ENCODE measurements at regions not wholly inside any gene's neighbourhood (a gene's known extent, or its start where the extent isn't known, plus 50 kb on each side); places are given as distances from the start of the nearest gene placed in this dataset.

GRCh38 chr2:64795024-64795592 lies 141.4 kb upstream of the SERTAD2 start:
- no peak overlapping the region for H3K4me3 ChIP-seq (ENCODE audit: low read depth, low read length)
- TF ChIP-seq POLR2A (IDR thresholded peaks at IDR 0.05; ENCODE audit: extremely low read depth, insufficient read length) (no peak), MYC (IDR thresholded peaks at IDR 0.05; ENCODE audit: low read depth, low read length) (no peak)
- TF ChIP-seq, protein P1, sequence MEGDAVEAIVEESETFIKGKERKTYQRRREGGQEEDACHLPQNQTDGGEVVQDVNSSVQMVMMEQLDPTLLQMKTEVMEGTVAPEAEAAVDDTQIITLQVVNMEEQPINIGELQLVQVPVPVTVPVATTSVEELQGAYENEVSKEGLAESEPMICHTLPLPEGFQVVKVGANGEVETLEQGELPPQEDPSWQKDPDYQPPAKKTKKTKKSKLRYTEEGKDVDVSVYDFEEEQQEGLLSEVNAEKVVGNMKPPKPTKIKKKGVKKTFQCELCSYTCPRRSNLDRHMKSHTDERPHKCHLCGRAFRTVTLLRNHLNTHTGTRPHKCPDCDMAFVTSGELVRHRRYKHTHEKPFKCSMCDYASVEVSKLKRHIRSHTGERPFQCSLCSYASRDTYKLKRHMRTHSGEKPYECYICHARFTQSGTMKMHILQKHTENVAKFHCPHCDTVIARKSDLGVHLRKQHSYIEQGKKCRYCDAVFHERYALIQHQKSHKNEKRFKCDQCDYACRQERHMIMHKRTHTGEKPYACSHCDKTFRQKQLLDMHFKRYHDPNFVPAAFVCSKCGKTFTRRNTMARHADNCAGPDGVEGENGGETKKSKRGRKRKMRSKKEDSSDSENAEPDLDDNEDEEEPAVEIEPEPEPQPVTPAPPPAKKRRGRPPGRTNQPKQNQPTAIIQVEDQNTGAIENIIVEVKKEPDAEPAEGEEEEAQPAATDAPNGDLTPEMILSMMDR (IDR thresholded peaks at IDR 0.05; ENCODE audit: low read depth, low read length): no peak
- TF ChIP-seq, protein P2, sequence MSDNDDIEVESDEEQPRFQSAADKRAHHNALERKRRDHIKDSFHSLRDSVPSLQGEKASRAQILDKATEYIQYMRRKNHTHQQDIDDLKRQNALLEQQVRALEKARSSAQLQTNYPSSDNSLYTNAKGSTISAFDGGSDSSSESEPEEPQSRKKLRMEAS (IDR thresholded peaks at IDR 0.05; ENCODE audit: low read depth, low read length): no peak
- no peak for DNase-seq (ENCODE audit: low read depth)

DNA sequence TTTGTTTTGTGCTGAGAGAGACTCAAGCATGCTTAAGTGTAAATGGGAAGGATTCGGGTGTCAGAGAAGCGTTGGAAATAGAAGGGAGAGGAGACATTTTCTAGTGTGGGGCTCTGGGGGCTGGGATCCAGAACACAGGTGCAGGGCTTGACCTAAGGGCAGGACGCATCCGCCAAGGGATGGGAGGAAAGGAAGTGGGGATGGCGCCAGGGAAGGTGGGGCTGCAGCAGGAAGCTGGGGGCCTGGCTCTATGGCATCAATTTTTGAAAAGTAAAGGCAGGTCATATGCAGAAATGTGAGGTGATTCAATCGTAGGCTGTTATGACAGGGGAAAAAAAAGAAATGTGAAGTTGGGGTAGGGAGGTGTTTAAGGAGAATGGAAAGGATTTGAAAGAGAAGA lies 143.2 kb upstream of the SERTAD2 start:
- TF ChIP-seq POLR2A (IDR thresholded peaks at IDR 0.05; ENCODE audit: extremely low read depth, insufficient read length) (no peak), MYC (IDR thresholded peaks at IDR 0.05; ENCODE audit: low read depth, low read length) (no peak)
- no peak for DNase-seq (ENCODE audit: low read depth)

GRCh38 chr2:64797881-64798575 lies 144.3 kb upstream of the SERTAD2 start:
- DNase-seq (ENCODE audit: low read depth): no peak
- H3K4me3 ChIP-seq (ENCODE audit: low read depth, low read length): no peak overlapping the region
- TF ChIP-seq, protein P1 (IDR thresholded peaks at IDR 0.05; ENCODE audit: low read depth, low read length): no peak
- TF ChIP-seq, protein P2 (IDR thresholded peaks at IDR 0.05; ENCODE audit: low read depth, low read length): no peak
- TF ChIP-seq MYC (IDR thresholded peaks at IDR 0.05; ENCODE audit: low read depth, low read length) (no peak), POLR2A (IDR thresholded peaks at IDR 0.05; ENCODE audit: extremely low read depth, insufficient read length) (no peak)

More for the DNA sequence above, 143.2 kb upstream of the SERTAD2 start:
- no peak overlapping the region for H3K4me3 ChIP-seq (ENCODE audit: low read depth, low read length)

GRCh38 chr2:64799592-64800252 lies 146.0 kb upstream of the SERTAD2 start:
- TF ChIP-seq, protein P1 (IDR thresholded peaks at IDR 0.05; ENCODE audit: low read depth, low read length): no peak
- TF ChIP-seq MYC (IDR thresholded peaks at IDR 0.05; ENCODE audit: low read depth, low read length) (no peak), POLR2A (IDR thresholded peaks at IDR 0.05; ENCODE audit: extremely low read depth, insufficient read length) (no peak)
- TF ChIP-seq, protein P2 (IDR thresholded peaks at IDR 0.05; ENCODE audit: low read depth, low read length): no peak
- H3K4me3 ChIP-seq (ENCODE audit: low read depth, low read length): no peak overlapping the region
- no peak for DNase-seq (ENCODE audit: low read depth)

DNA sequence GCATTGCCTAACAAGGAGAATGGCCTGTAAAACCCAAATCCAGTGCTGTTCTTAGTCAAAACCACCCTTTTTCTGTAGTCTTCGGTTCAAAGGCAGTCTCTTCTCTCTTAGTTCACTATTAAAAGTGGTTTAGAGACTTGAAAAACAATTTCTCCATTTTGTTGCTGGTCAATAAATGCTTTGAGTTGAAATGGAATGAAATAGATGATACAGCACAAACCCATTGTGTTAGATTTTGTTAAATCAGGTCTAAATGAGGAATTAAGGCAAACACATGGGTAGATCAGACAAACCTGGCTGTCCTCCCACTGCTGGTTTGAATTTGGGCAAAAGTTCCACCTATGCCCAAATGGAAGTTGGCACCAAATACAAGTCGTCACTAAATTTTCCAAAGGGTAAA lies 150.1 kb upstream of the SERTAD2 start:
- no peak overlapping the region for H3K4me3 ChIP-seq (ENCODE audit: low read depth, low read length)
- no peak for DNase-seq (ENCODE audit: low read depth)
- no peak for TF ChIP-seq MYC (IDR thresholded peaks at IDR 0.05; ENCODE audit: low read depth, low read length)
- TF ChIP-seq, protein P2 (IDR thresholded peaks at IDR 0.05; ENCODE audit: low read depth, low read length): no peak
- no peak for TF ChIP-seq POLR2A (IDR thresholded peaks at IDR 0.05; ENCODE audit: extremely low read depth, insufficient read length)
- TF ChIP-seq, protein P1 (IDR thresholded peaks at IDR 0.05; ENCODE audit: low read depth, low read length): no peak

DNA sequence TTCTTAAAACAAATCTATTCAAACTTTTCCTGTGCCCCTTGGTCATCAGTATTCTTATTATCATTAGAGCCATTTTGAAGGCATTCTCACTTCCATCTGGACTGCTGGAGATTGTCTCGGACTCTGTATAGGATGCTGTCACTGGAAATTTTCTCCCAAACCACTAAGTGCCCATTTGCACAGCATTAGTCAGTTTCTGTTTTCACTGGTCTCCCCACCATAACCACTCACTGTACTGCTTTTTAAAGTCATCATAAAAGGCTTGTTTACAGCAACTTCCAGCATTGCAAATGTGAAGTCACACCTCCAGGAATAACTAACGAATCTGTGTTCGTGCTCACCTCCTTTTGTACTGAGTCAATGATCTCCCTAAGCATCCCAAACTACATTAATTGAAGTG lies 150.9 kb upstream of the SERTAD2 start:
- no peak for DNase-seq (ENCODE audit: low read depth)
- TF ChIP-seq, protein P1 (IDR thresholded peaks at IDR 0.05; ENCODE audit: low read depth, low read length): no peak
- TF ChIP-seq POLR2A (IDR thresholded peaks at IDR 0.05; ENCODE audit: extremely low read depth, insufficient read length) (no peak), MYC (IDR thresholded peaks at IDR 0.05; ENCODE audit: low read depth, low read length) (no peak)
- TF ChIP-seq, protein P2 (IDR thresholded peaks at IDR 0.05; ENCODE audit: low read depth, low read length): no peak
- H3K4me3 ChIP-seq (ENCODE audit: low read depth, low read length): no peak overlapping the region

Data from NB4 (cell line).